HG02943 (cell line): ENCODE measurements at regions not wholly inside any gene's neighbourhood (a gene's known extent, or its start where the extent isn't known, plus 50 kb on each side); places are given as distances from the start of the nearest gene placed in this dataset.
"Not testable (repeated sequence)": the region's sequence is repeated elsewhere in the genome, so short reads cannot be mapped to it uniquely, and the experiment has no call there.

Experiments used
- ATAC-seq: cut with Tn5 transposase; IDR thresholded peaks from one replicate; pipeline ENCODE4 v1.9.1; 2021; ENCODE audit warnings: mild to moderate bottlenecking, low read depth, moderate library complexity; ENCODE audit not compliant: unreplicated experiment

DNA sequence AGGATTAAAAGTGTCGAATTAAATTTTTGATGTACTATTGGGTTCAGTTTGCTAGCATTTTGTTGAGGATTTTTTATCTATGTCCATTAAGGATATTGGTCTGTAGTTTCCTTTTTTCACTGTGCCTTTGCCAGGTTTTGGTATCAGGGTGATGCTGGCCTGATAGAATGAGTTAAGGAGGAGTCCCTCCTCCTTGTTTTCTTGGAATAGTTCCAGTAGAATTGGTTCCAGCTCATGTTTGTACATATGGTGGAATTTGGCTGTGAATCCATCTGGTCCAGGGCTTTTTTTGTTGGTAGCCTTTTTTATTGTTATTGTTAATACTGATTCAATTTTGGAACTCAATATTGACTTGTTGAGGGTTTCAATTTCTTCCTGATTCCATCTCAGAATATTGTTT, 141.8 kb downstream of the SIM1 start:
- ATAC-seq, result no peak

DNA sequence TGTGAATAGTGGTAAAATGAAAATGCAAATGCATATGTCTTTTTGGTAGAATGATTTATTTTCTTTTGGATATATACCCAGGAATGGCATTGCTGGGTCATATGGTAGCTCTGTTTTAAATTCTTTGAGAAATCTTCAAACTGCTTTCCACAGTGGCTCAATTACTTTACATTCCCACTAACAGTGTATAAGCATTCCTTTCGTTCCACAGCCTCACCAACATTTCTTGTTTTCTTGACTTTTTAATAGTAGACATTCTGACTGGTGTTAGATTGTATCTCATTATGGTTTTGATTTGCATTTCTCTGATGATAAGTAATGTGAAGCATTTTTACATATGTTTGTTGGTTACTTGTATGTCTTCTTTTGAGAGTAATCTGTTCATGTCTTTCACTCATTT, 144.0 kb downstream of the SIM1 start:
- no peak for ATAC-seq

GRCh38 chr6:100317031-100317430, 147.7 kb downstream of the SIM1 start:
- ATAC-seq, result no peak

GRCh38 chr6:100314186-100314585, 150.5 kb downstream of the SIM1 start:
- ATAC-seq, result no peak

DNA sequence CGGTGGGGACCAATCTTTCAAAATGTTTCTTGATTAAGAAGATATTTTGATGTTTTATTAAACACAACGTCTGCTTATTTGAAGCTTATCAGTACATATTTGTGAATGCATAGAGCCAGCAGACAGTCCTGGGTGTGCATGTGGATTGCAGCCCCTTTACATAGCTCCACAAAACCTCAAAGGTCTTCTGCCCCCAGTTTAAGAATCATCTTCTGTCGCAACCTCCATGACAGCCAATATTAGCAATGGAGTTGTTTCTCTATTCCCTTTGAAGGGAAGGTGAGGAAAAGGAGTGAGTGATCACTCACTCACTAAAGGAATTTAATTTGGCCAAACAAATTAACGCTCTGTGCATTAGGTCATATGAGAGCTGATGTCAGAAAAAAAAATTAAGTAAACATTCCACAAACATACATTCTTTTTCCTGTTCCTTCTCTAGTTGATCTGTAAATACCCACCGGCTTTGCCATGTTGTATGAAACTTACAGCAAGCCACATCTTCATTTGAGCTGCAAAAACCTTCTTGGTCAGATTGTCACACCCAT, 152.9 kb downstream of the SIM1 start:
- ATAC-seq, result no peak

- ATAC-seq, result no peak
Observed at GRCh38 chr6:100309174-100309573, 155.5 kb downstream of the SIM1 start.

GRCh38 chr6:100307561-100307960, 157.2 kb downstream of the SIM1 start:
- ATAC-seq, result no peak

GRCh38 chr6:100305209-100305869, 159.4 kb downstream of the SIM1 start:
- ATAC-seq, result no peak

DNA sequence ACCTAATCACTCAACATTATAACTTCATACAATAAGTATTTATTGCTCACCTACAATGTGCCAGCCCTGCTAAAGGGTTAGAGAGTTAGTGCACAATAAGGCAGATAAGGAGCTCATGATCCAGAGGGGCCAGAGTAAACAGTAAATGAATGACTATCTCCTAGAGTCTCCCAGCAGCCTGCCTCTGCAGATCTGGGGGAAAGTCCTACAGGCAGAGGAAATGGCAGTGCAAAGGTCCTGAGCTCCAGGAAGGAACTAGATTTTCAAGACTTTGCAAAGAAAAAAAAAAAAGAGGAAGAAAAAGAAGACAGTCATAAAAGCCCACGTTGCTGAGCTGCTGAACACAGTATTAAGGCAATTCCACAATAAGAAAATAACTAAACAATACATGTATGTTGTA, 160.1 kb downstream of the SIM1 start:
- ATAC-seq, result no peak

- no peak for ATAC-seq
Observed at GRCh38 chr6:100301731-100302130, 163.0 kb downstream of the SIM1 start.

DNA sequence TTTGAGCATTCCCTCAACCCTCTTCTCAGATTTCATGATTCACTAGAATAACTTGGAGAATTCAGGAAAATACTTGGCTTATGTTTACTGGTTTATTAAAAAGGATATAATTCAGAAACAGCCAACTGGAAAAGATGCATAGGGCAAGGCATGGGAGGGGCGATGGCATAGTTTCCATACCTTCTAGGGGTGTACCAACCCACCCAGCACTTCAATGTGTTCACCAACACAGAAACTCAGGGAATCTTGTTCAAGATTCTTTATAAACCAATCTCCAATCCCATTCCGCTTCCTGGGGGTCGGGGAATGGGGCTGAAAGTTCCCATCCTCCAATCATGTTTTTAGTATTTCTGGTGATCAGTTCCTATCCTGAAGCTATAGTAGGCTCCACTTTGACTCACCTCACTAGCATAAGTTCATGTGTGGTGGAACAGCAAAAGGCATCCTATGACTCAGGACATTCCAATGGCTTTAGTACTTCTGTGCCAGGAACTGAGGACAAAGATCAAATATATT, 164.4 kb downstream of the SIM1 start:
- ATAC-seq, result no peak

GRCh38 chr6:100296810-100297544, 167.7 kb downstream of the SIM1 start:
- no peak for ATAC-seq

DNA sequence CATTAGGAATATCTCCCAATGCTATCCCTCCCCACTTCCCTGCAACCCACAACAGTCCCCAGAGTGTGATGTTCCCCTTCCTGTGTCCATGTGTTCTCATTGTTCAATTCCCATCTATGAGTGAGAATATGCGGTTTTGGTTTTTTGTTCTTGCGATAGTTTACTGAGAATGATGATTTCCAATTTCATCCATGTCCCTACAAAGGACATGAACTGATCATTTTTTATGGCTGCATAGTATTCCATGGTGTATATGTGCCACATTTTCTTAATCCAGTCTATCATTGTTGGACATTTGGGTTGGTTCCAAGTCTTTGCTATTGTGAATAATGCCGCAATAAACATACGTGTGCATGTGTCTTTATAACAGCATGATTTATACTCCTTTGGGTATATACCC, 169.5 kb downstream of the SIM1 start:
- ATAC-seq, result not testable (repeated sequence)

- ATAC-seq, result no peak
Observed at GRCh38 chr6:100289285-100289684, 175.4 kb downstream of the SIM1 start.

GRCh38 chr6:100288311-100288710, 176.4 kb downstream of the SIM1 start:
- no peak for ATAC-seq

GRCh38 chr6:100283285-100283684, 181.4 kb downstream of the SIM1 start:
- ATAC-seq, result no peak

DNA sequence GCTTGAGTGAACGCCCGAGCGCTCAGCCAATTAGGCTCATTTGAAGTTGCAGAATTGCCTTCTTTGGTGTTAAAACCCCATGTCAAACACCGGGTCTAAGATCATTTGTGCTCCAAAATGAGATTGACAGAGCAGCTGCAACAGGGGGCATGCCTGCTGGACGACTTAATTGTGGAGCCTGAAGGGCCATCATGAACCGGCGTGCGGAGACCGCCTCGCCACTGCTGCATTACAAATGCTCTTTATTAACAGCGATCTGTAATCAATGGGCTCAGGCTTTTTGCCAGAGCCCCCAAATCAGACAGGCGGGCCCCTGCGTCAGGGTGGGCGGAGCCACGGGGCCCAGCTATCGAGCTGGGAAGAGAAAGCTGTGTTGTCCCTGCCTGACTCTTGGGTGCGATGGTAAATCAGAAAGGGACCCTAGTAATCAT, 183.2 kb downstream of the SIM1 start:
- no peak for ATAC-seq

- no peak for ATAC-seq
Observed at GRCh38 chr6:100276311-100277057, 188.2 kb downstream of the SIM1 start.

DNA sequence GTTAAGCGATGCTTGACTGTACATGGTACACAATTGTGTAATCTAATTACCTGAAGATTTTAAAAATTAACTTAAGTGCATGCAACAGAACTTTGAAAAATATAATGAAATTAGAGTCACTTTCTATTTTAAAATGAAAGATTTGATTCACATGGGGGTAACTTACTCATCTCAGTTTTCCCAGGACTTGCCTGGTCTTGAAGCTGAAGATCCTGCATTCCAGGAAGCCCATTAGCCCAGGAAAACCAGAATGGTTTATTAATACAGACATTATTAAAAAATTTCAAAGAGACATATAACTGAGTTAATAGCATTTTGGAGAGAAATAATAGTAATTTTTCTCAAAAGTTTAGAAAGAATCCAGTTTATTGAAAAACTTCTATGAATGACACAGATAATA, 190.6 kb downstream of the SIM1 start:
- ATAC-seq, result no peak

DNA sequence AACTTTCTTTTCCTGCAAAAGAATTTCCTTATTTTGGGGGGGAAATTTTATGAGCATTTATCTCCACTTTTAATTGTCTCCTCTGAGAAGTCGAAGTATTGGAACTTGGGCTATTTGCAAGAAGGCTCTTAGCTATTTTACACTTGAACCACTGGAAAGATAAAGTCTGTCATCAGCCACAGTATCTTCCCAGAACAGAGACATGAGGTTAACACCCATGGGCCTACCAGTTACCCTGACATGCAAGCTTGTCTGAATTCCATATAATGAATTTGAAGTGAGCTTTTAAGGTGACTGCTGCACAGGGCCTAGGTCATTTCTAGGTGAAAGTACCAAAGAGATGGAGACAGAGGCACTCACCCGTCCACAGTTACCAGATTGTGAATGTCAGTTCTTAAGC, 193.1 kb downstream of the SIM1 start:
- ATAC-seq, result no peak

DNA sequence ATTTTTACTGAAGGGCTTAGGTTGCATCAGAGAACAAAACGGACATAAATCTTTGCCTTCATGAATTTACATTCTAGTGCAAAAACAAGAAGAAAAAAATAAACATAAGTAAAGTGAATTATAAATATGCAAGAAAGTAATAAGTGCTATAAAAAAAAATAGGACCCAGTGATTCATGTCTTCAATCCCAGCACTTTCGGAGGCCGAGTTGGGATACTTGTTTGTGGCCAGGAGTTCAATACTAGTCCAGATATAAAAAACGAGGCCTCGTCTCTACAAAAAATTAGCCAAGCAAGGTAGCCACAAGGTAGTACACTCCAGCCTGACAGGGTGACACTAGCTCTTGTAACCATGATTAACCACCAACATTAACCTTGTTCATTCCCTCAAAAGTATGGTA, 193.5 kb downstream of the SIM1 start:
- no peak for ATAC-seq
